Brain pericyte (primary cell): ENCODE measurements at regions not wholly inside any gene's neighbourhood (a gene's known extent, or its start where the extent isn't known, plus 50 kb on each side); places are given as distances from the start of the nearest gene placed in this dataset.
A peak's percentile ranks its signal among the peaks of the same experiment; 100 is the strongest.

Experiments used
- DNase-seq: peaks from one replicate; pipeline ENCODE4 v3.0.0-alpha.2; 2012; ENCODE audit warnings: low read depth, low spot score

- no peak for DNase-seq
Measured at GRCh38 chr11:17157761-17158160, 50.0 kb downstream of the PIK3C2A start.

- no peak for DNase-seq
Measured at GRCh38 chr11:17156283-17156682, 51.5 kb downstream of the PIK3C2A start.

- DNase-seq, result no peak
Measured at GRCh38 chr11:17154409-17155159, 53.2 kb downstream of the PIK3C2A start.

GRCh38 chr11:17153757-17154156, 54.0 kb downstream of the PIK3C2A start:
- no peak for DNase-seq

- no peak for DNase-seq
Measured at GRCh38 chr11:17152306-17152705, 55.5 kb downstream of the PIK3C2A start.

DNA sequence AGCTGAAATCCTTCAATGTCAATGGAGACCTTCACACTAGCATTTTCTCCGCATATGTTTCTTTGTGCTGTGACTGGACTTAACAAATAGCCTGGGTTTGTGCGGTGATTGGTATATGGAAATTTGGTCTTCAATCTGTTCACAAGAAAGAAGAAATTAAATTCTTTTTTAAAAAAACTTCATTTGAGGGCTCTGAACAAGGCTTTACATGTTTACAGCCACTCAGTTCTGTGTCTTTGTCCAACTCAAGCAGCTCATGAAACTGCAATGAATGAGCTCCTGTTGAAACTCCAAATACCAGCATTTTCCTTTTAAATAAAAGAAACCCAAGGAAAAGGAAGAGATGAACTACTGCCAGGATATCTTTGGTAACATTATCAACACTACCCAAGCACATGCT, 57.3 kb downstream of the PIK3C2A start:
- no peak for DNase-seq

- DNase-seq, result no peak
Measured at GRCh38 chr11:17148536-17148935, 59.2 kb downstream of the PIK3C2A start.

DNA sequence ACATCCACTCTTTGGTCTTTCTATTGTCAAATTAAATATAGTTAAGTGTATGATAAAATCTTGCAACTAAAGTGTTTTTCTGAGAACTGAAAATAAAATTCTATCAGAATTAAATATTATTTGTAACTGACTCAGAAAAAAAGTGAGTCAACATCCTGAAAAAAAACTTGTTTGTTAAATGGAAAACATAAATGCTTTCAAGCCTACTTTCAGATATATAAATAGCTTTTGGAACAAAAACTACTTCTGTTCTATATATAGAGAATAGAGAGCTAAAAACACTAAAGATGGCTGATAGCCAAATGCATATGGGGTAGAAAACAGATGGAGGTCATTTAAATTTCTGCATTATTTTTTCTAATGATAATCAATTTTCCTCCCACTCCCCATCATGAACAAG, 61.8 kb downstream of the PIK3C2A start:
- DNase-seq, result no peak

- no peak for DNase-seq
Measured at GRCh38 chr11:17142450-17142849, 65.0 kb upstream of the RPS13 start.

- DNase-seq, result no peak
Measured at GRCh38 chr11:17141156-17141555, 63.7 kb upstream of the RPS13 start.

DNA sequence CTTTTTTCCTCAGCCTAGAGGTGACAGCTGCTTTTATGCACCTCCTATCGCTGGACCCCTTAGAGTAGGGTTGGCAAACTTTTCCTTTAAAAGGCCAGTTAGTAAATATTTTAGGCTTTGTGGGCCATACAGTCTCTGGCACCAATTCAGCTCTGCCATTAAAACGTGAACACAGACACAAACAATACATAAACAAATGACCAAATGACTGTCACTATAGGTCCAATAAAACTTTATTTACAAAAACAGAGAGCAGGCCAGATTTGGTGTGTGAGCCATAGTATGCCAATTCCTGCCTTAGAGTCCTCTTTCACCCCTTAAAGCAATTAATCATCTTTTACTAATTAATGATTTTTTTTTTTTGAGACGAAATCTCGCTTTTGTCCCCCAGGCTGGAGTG, 61.1 kb upstream of the RPS13 start:
- no peak for DNase-seq

- no peak for DNase-seq
Measured at GRCh38 chr11:17135916-17136683, 58.6 kb upstream of the RPS13 start.

DNA sequence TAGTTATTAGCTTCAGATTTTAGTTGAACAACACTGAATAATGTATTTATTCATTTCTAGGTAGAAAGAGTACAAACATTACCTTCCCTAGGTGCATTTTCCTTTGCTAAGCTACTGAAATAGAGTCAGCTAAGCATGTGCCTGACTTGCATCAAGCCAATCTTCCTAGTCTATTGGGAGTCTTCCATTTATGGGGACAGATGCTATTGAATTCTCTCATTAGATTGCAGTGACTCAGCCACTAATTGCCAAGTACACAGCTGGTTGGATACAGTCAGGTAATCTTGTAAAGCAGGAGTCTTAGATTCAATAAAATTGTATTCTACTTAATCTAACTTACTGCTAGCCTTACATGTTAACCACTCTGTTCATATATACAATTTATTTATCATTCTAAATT, 55.2 kb upstream of the RPS13 start:
- DNase-seq, result no peak

DNA sequence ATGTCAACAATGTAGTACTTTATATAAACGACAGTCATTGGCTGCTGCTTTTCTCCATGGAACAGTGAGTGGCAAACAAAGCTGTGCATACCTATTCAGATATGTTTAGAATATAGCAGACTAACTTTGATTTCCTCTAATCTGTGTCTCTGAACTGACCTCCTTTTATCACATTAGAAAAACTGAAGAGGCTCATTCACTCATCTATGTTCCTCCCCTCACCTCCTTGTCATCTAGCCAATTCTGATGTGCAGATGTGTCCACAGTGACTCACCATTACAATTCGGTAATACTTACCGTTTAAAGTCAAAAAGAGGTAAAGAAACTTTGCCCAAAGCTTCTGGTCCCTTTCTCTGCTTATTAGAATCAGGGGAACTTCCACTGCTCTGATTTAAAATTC, 51.5 kb upstream of the RPS13 start:
- peak; percentile 4 for DNase-seq
